GM23248 (cell line): ENCODE measurements at regions not wholly inside any gene's neighbourhood (a gene's known extent, or its start where the extent isn't known, plus 50 kb on each side); places are given as distances from the start of the nearest gene placed in this dataset.

ENCODE experiments used
- EZH2 ChIP-seq: fragments of 200-600 bp; sonication (generic); IDR thresholded peaks from 2 replicates; pipeline ENCODE4 v1.6.1; 2018; ENCODE audit warnings: antibody characterized with exemption, mild to moderate bottlenecking; ENCODE audit not compliant: insufficient read depth, poor library complexity, severe bottlenecking
- EZH2phosphoT487 ChIP-seq: fragments of 200-600 bp; sonication (generic); IDR thresholded peaks from 2 replicates; pipeline ENCODE4 v1.6.1; 2018; ENCODE audit warnings: antibody characterized with exemption, moderate library complexity, mild to moderate bottlenecking, low read depth; ENCODE audit not compliant: insufficient read depth

DNA sequence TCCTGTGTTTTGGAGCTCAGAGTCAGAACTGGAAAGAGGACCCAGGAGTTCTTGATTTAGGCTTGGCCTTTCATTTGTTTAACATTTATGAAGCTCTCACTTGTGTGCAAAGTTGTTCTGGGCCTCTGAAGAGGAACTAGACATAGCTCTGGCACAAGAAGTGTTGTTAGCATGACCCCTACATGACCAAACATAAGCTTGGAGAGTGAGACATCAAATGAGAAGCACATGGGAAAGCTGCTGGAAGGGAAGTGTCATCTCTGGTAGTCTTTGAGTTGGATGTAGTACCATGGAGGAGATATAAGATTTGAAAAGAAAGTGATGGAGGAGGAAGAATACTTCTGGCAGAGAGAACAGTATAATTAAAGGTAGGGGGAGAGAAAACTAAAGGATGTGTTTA, 370.1 kb downstream of the ADRA2A start:
- TF ChIP-seq EZH2phosphoT487 (no peak), EZH2 (no peak)
